Keratinocyte (primary cell): ENCODE measurements at regions not wholly inside any gene's neighbourhood (a gene's known extent, or its start where the extent isn't known, plus 50 kb on each side); places are given as distances from the start of the nearest gene placed in this dataset.

ENCODE experiments used
- DNase-seq: peaks from one replicate; pipeline ENCODE4 v3.0.0-alpha.2; 2011; ENCODE audit warnings: low read depth, missing footprints, low spot score
- FAIRE-seq: peaks from 2 replicates; lab custom pipeline; 2011; peaks lifted over from hg19 to GRCh38; lab: Jason Lieb, UNC
- H2AFZ ChIP-seq: 2 replicates; pipeline ENCODE4 v1.6.0; 2012; ENCODE audit warnings: low read length, control low read depth, inconsistent platforms; ENCODE audit not compliant: control insufficient read depth
- H3K27ac ChIP-seq: 2 replicates; pipeline ENCODE4 v1.5.1; 2011; ENCODE audit warnings: low read length; ENCODE audit not compliant: control insufficient read depth, insufficient read depth
- H3K27me3 ChIP-seq: 3 replicates; pipeline ENCODE4 v1.6.0; 2011; ENCODE audit warnings: low read length; ENCODE audit not compliant: control insufficient read depth, insufficient read depth; ENCODE audit errors: extremely low read depth
- H3K36me3 ChIP-seq, 2 experiments: 2 replicates in 1 of 2; 3 replicates in 1 of 2; pipeline ENCODE4 v1.5.1; 2011; ENCODE audit warnings: low read length in 2 of 2, mild to moderate bottlenecking in 1 of 2; ENCODE audit not compliant: control insufficient read depth in 2 of 2, insufficient read depth in 2 of 2; ENCODE audit errors: extremely low read depth in 1 of 2
- H3K4me1 ChIP-seq: 3 replicates; pipeline ENCODE4 v1.5.1; 2011; ENCODE audit warnings: low read length; ENCODE audit not compliant: control insufficient read depth, insufficient read depth; ENCODE audit errors: extremely low read depth
- H3K4me2 ChIP-seq: 3 replicates; pipeline ENCODE4 v1.6.0; 2011; ENCODE audit warnings: low read depth, low read length; ENCODE audit not compliant: control insufficient read depth, insufficient read depth; ENCODE audit errors: extremely low read depth
- H3K4me3 ChIP-seq, 3 experiments: fragments of 200-600 bp in 1 of 3; sonication (generic) in 1 of 3; 2 replicates in 2 of 3; 3 replicates in 1 of 3; pipeline ENCODE4 v1.5.1; 2011 to 2016; ENCODE audit warnings: low read length in 3 of 3, mild to moderate bottlenecking in 3 of 3, control low read depth in 2 of 3, inconsistent platforms in 1 of 3, low read depth in 1 of 3, mixed read lengths in 1 of 3, mixed run types in 1 of 3, moderate library complexity in 1 of 3; ENCODE audit not compliant: control insufficient read depth in 2 of 3, insufficient read depth in 2 of 3; ENCODE audit errors: extremely low read depth in 1 of 3
- H3K79me2 ChIP-seq: 2 replicates; pipeline ENCODE4 v1.6.0; 2012; ENCODE audit warnings: low read length; ENCODE audit not compliant: control insufficient read depth, insufficient read depth
- H3K9ac ChIP-seq: 3 replicates; pipeline ENCODE4 v1.6.0; 2011; ENCODE audit warnings: low read length; ENCODE audit not compliant: control insufficient read depth, insufficient read depth; ENCODE audit errors: extremely low read depth
- H3K9me1 ChIP-seq: 3 replicates; pipeline ENCODE4 v1.6.0; 2011; ENCODE audit warnings: low read length; ENCODE audit not compliant: control insufficient read depth, insufficient read depth; ENCODE audit errors: extremely low read depth
- H3K9me3 ChIP-seq: 2 replicates; pipeline ENCODE4 v1.5.1; 2012; ENCODE audit warnings: low read depth, low read length; ENCODE audit not compliant: control insufficient read depth
- H4K20me1 ChIP-seq: 3 replicates; pipeline ENCODE4 v1.6.0; 2011; ENCODE audit warnings: low read length; ENCODE audit not compliant: control insufficient read depth, insufficient read depth; ENCODE audit errors: extremely low read depth
- CTCF ChIP-seq, 3 experiments: IDR thresholded peaks in 1 of 3; conservative IDR thresholded peaks in 1 of 3; optimal IDR thresholded peaks in 1 of 3; 2 replicates in 2 of 3; 3 replicates in 1 of 3; pipeline versions ENCODE3 to v1.5.1; 2011; ENCODE audit warnings: low read length in 3 of 3, mild to moderate bottlenecking in 3 of 3, moderate library complexity in 2 of 3, control low read depth in 1 of 3, inconsistent platforms in 1 of 3; ENCODE audit not compliant: insufficient read depth in 2 of 3; ENCODE audit errors: extremely low read depth in 1 of 3
- EZH2 ChIP-seq: IDR thresholded peaks from one replicate; pipeline ENCODE4 v1.6.1; 2012; ENCODE audit warnings: inconsistent platforms, mild to moderate bottlenecking, low read length, moderate library complexity
- dilution Hi-C: fragments of 300-500 bp; cut with MboI; formaldehyde crosslinking; loops from one replicate; pipeline ENCODE4 v1.7.0; 2020; ENCODE audit warnings: low sequenced_read_pairs; ENCODE audit not compliant: extremely low pct_ligation_motif_present

GRCh38 chr4:136241221-136241986 lies 1290.9 kb downstream of the PCDH18 start:
- dilution Hi-C loops: no loop called here

GRCh38 chr4:136227315-136227714 lies 1305.0 kb downstream of the PCDH18 start:
- H3K36me3 ChIP-seq: no peaks in the 10 kb centered on the region
- no peak overlapping the region for H3K4me3 ChIP-seq
- dilution Hi-C loops: no loop called here
- H3K9me1 ChIP-seq: no peaks in the 10 kb centered on the region
- H4K20me1 ChIP-seq: no peaks in the 10 kb centered on the region
- TF ChIP-seq EZH2: no peak
- H3K4me2 ChIP-seq: no peak overlapping the region
- H3K27me3 ChIP-seq: no peaks in the 10 kb centered on the region
- no peak overlapping the region for H2AFZ ChIP-seq
- FAIRE-seq: no peak
- H3K4me1 ChIP-seq: no peaks in the 10 kb centered on the region
- no peaks in the 10 kb centered on the region for H3K79me2 ChIP-seq
- H3K9ac ChIP-seq: no peak overlapping the region
- no peaks in the 10 kb centered on the region for H3K9me3 ChIP-seq
- DNase-seq: no peak
- no peak overlapping the region for H3K27ac ChIP-seq

More at GRCh38 chr4:136241221-136241986, 1290.9 kb downstream of the PCDH18 start:
- H3K36me3 ChIP-seq: no peaks in the 10 kb centered on the region
- no peaks in the 10 kb centered on the region for H3K27me3 ChIP-seq
- FAIRE-seq (no peak), DNase-seq (no peak)
- H3K9me3 ChIP-seq: no peaks in the 10 kb centered on the region
- no peak overlapping the region for H3K4me2 ChIP-seq
- H3K79me2 ChIP-seq: no peaks in the 10 kb centered on the region
- H3K4me1 ChIP-seq: no peaks in the 10 kb centered on the region
- no peaks in the 10 kb centered on the region for H3K9me1 ChIP-seq
- no peak overlapping the region for H3K9ac ChIP-seq
- TF ChIP-seq EZH2 (no peak), CTCF (optimal IDR thresholded peaks at IDR 0.05 in 1 of 3, IDR thresholded peaks at IDR 0.05 in 1 of 3, conservative IDR thresholded peaks at IDR 0.05 in 1 of 3; ENCODE audit: extremely low read depth in 1 of 3, insufficient read depth in 2 of 3, low read length in 3 of 3) (no peak)
- no peak overlapping the region for H2AFZ ChIP-seq
- no peak overlapping the region for H3K27ac ChIP-seq
- no peaks in the 10 kb centered on the region for H4K20me1 ChIP-seq
- no peak overlapping the region for H3K4me3 ChIP-seq
